ENCODE measurements at regions not wholly inside any gene's neighbourhood (a gene's known extent, or its start where the extent isn't known, plus 50 kb on each side); places are given as distances from the start of the nearest gene placed in this dataset.

DNA sequence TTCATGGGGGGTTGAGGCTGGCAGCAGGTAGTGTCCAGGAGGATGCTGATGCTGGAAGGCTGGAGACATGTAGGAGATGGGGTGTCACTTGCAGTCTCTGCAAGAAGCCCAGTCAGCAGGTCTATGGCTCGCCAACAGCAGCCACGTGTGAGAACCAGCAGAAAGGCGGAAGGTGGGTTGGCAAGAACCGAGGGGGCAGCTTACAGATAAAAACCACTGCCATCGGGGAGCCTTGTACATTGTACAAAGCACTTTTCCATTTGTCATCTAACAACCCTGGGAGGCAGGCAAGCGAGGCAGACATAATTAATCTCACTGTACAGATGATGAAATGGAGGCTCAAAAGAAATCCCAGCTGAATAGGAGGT, 167.2 kb downstream of the KCNA5 start:
- Mint-ChIP-seq H3K9me3 (ENCODE audit: low read depth) (no peaks in the 10 kb centered on the region), H3K4me1 (ENCODE audit: low read depth) (peaks cover 5% of the 10 kb centered on the region), H3K27ac (no peak overlapping the region), H3K36me3 (ENCODE audit: insufficient read depth) (no peaks in the 10 kb centered on the region), H3K4me3 (ENCODE audit: low read depth) (no peak overlapping the region), H3K27me3 (peaks cover 86% of the 10 kb centered on the region)
- DNase-seq (ENCODE audit: low spot score, unreplicated experiment), result no peak
- TF ChIP-seq CTCF (IDR thresholded peaks at IDR 0.05; ENCODE audit: unreplicated experiment), result no peak

DNA sequence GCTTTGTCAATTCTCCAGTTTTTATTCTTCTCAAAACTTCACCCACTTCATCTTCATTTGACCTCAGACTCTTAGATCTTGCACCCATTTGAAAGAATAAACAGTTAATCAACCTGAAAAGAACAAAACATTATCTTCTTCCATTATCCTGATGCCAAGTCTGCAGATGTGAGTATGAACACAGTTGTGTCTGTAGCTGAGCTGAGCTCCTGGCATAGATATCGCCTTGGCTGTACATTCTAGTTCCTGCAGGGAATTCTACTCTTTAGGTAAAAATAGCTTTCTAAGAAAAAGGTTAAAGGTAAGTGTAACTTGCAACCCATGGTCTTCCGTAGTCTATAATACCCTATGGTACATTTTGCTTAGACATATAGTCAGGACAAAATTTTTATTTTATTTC, 169.7 kb downstream of the KCNA5 start:
- Mint-ChIP-seq H3K27ac (no peak overlapping the region), H3K27me3 (peaks cover 89% of the 10 kb centered on the region), H3K36me3 (ENCODE audit: insufficient read depth) (no peaks in the 10 kb centered on the region), H3K4me3 (ENCODE audit: low read depth) (no peak overlapping the region), H3K4me1 (ENCODE audit: low read depth) (peaks cover 5% of the 10 kb centered on the region), H3K9me3 (ENCODE audit: low read depth) (no peaks in the 10 kb centered on the region)
- DNase-seq (ENCODE audit: low spot score, unreplicated experiment), result no peak
- no peak for TF ChIP-seq CTCF (IDR thresholded peaks at IDR 0.05; ENCODE audit: unreplicated experiment)

GRCh38 chr12:5213990-5214389, 170.3 kb downstream of the KCNA5 start:
- Mint-ChIP-seq H3K4me1 (ENCODE audit: low read depth) (peaks cover 5% of the 10 kb centered on the region), H3K4me3 (ENCODE audit: low read depth) (no peak overlapping the region), H3K9me3 (ENCODE audit: low read depth) (no peaks in the 10 kb centered on the region), H3K27ac (no peak overlapping the region), H3K36me3 (ENCODE audit: insufficient read depth) (no peaks in the 10 kb centered on the region), H3K27me3 (peaks cover 88% of the 10 kb centered on the region)
- TF ChIP-seq CTCF (IDR thresholded peaks at IDR 0.05; ENCODE audit: unreplicated experiment), result no peak
- DNase-seq (ENCODE audit: low spot score, unreplicated experiment), result no peak

DNA sequence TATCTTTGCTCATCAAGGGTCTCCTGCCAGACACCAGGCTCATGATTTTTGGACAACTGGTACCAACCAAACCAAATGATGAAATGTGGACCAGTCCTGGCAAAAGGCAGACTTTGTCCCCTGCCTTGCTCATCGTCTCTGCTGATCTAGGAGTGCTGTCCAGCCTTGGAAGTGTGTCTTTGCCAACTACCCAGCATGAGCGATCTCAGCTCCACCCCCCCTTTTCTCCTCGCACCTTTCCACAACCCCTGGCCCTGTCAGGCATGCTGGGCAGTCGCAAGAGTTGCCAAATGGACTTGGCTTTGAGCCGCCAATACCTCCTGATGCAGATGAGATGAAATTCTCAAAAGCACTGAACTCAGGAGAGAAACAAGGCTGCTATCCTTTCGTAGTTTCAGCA, 174.3 kb downstream of the KCNA5 start:
- H3K4me1 Mint-ChIP-seq (ENCODE audit: low read depth), result peaks cover 13% of the 10 kb centered on the region
- no peak for DNase-seq (ENCODE audit: low spot score, unreplicated experiment)
- no peak overlapping the region for H3K27ac Mint-ChIP-seq
- no peaks in the 10 kb centered on the region for H3K36me3 Mint-ChIP-seq (ENCODE audit: insufficient read depth)
- H3K4me3 Mint-ChIP-seq (ENCODE audit: low read depth), result no peak overlapping the region
- no peak for TF ChIP-seq CTCF (IDR thresholded peaks at IDR 0.05; ENCODE audit: unreplicated experiment)
- H3K27me3 Mint-ChIP-seq, result peaks cover 59% of the 10 kb centered on the region
- H3K9me3 Mint-ChIP-seq (ENCODE audit: low read depth), result no peaks in the 10 kb centered on the region

DNA sequence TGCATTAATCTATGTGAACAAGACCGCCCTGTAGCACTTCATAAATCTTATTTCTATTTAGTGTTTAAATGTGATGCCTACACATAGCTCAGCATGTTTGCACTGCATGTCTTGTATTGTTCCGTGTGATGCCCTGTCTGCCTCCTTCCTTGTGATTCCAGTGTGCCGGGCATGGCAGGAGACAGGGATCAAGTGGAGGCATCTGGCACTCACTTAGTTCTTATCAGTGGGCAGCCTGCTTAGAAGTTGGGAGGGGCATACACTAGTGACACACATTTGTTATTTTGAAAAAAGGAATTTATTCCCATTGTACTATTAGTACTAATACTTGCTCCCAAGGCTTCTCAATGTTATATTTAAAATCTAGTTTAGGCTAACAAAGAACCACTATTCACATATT, 176.4 kb downstream of the KCNA5 start:
- peaks cover 9% of the 10 kb centered on the region for H3K4me1 Mint-ChIP-seq (ENCODE audit: low read depth)
- no peak for DNase-seq (ENCODE audit: low spot score, unreplicated experiment)
- H3K36me3 Mint-ChIP-seq (ENCODE audit: insufficient read depth), result no peaks in the 10 kb centered on the region
- peaks cover 57% of the 10 kb centered on the region for H3K27me3 Mint-ChIP-seq
- H3K9me3 Mint-ChIP-seq (ENCODE audit: low read depth), result no peaks in the 10 kb centered on the region
- TF ChIP-seq CTCF (IDR thresholded peaks at IDR 0.05; ENCODE audit: unreplicated experiment), result no peak
- H3K27ac Mint-ChIP-seq, result no peak overlapping the region
- no peak overlapping the region for H3K4me3 Mint-ChIP-seq (ENCODE audit: low read depth)
